IPS-18c (cell line): ENCODE measurements at regions not wholly inside any gene's neighbourhood (a gene's known extent, or its start where the extent isn't known, plus 50 kb on each side); places are given as distances from the start of the nearest gene placed in this dataset.

ENCODE experiments used
- H3K4me3 ChIP-seq: 2 replicates; pipeline ENCODE4 v1.7.0; 2013; ENCODE audit warnings: low read depth, mild to moderate bottlenecking, low read length, moderate library complexity; ENCODE audit not compliant: insufficient read depth
- H3K9me3 ChIP-seq: one replicate; pipeline ENCODE4 v1.6.1; 2013; ENCODE audit warnings: mild to moderate bottlenecking, low read length, moderate library complexity; ENCODE audit not compliant: control insufficient read depth, insufficient read depth

GRCh38 chr11:80838153-80838552, 1397.3 kb upstream of the TENM4 start:
- Histone ChIP-seq H3K4me3 (no peak overlapping the region), H3K9me3 (no peaks in the 10 kb centered on the region)

- no peak overlapping the region for H3K4me3 ChIP-seq
- no peaks in the 10 kb centered on the region for H3K9me3 ChIP-seq
Measured at GRCh38 chr11:80837051-80837450, 1396.2 kb upstream of the TENM4 start.

GRCh38 chr11:80831374-80831773, 1390.5 kb upstream of the TENM4 start:
- Histone ChIP-seq H3K9me3 (no peaks in the 10 kb centered on the region), H3K4me3 (no peak overlapping the region)

- no peaks in the 10 kb centered on the region for H3K9me3 ChIP-seq
- no peak overlapping the region for H3K4me3 ChIP-seq
Measured at GRCh38 chr11:80827781-80828180, 1387.0 kb upstream of the TENM4 start.

GRCh38 chr11:80826808-80827207, 1386.0 kb upstream of the TENM4 start:
- Histone ChIP-seq H3K9me3 (no peaks in the 10 kb centered on the region), H3K4me3 (no peak overlapping the region)

- H3K4me3 ChIP-seq = no peak overlapping the region
- no peaks in the 10 kb centered on the region for H3K9me3 ChIP-seq
Measured at GRCh38 chr11:80822308-80822707, 1381.5 kb upstream of the TENM4 start.

- Histone ChIP-seq H3K4me3 (no peak overlapping the region), H3K9me3 (no peaks in the 10 kb centered on the region)
Measured at GRCh38 chr11:80819271-80819670, 1378.4 kb upstream of the TENM4 start.

GRCh38 chr11:80816966-80817365, 1376.1 kb upstream of the TENM4 start:
- Histone ChIP-seq H3K9me3 (no peaks in the 10 kb centered on the region), H3K4me3 (no peak overlapping the region)

GRCh38 chr11:80816454-80816847, 1375.6 kb upstream of the TENM4 start:
- Histone ChIP-seq H3K9me3 (no peaks in the 10 kb centered on the region), H3K4me3 (no peak overlapping the region)

- Histone ChIP-seq H3K4me3 (no peak overlapping the region), H3K9me3 (no peaks in the 10 kb centered on the region)
Measured at GRCh38 chr11:80815752-80816453, 1375.1 kb upstream of the TENM4 start.

- Histone ChIP-seq H3K4me3 (no peak overlapping the region), H3K9me3 (no peaks in the 10 kb centered on the region)
Measured at GRCh38 chr11:80814813-80815212, 1374.0 kb upstream of the TENM4 start.

GRCh38 chr11:80810695-80811094, 1369.9 kb upstream of the TENM4 start:
- no peaks in the 10 kb centered on the region for H3K9me3 ChIP-seq
- no peak overlapping the region for H3K4me3 ChIP-seq

GRCh38 chr11:80798174-80798573, 1357.3 kb upstream of the TENM4 start:
- no peaks in the 10 kb centered on the region for H3K9me3 ChIP-seq
- no peak overlapping the region for H3K4me3 ChIP-seq

GRCh38 chr11:80783561-80783960, 1342.7 kb upstream of the TENM4 start:
- H3K9me3 ChIP-seq = no peaks in the 10 kb centered on the region
- H3K4me3 ChIP-seq = no peak overlapping the region

GRCh38 chr11:80782135-80782885, 1341.5 kb upstream of the TENM4 start:
- Histone ChIP-seq H3K9me3 (no peaks in the 10 kb centered on the region), H3K4me3 (no peak overlapping the region)

- H3K4me3 ChIP-seq = no peak overlapping the region
- H3K9me3 ChIP-seq = no peaks in the 10 kb centered on the region
Measured at GRCh38 chr11:80779905-80780605, 1339.2 kb upstream of the TENM4 start.

GRCh38 chr11:80778941-80779340, 1338.1 kb upstream of the TENM4 start:
- Histone ChIP-seq H3K9me3 (peaks cover 4% of the 10 kb centered on the region), H3K4me3 (no peak overlapping the region)

GRCh38 chr11:80778432-80778831, 1337.6 kb upstream of the TENM4 start:
- H3K4me3 ChIP-seq = no peak overlapping the region
- peaks cover 7% of the 10 kb centered on the region for H3K9me3 ChIP-seq
